Stimulated activated CD4-positive, alpha-beta T cell treated with anti-CD3 and anti-CD28 coated beads, Interleukin-1b, Interleukin-23, amount 100 ng/mL, for 48 hours (primary cell): ENCODE measurements at regions not wholly inside any gene's neighbourhood (a gene's known extent, or its start where the extent isn't known, plus 50 kb on each side); places are given as distances from the start of the nearest gene placed in this dataset.
"Not testable (repeated sequence)": the region's sequence is repeated elsewhere in the genome, so short reads cannot be mapped to it uniquely, and the experiment has no call there.

Source experiments
- DNase-seq: peaks from one replicate; pipeline ENCODE4 v3.0.0-alpha.2; 2020

DNA sequence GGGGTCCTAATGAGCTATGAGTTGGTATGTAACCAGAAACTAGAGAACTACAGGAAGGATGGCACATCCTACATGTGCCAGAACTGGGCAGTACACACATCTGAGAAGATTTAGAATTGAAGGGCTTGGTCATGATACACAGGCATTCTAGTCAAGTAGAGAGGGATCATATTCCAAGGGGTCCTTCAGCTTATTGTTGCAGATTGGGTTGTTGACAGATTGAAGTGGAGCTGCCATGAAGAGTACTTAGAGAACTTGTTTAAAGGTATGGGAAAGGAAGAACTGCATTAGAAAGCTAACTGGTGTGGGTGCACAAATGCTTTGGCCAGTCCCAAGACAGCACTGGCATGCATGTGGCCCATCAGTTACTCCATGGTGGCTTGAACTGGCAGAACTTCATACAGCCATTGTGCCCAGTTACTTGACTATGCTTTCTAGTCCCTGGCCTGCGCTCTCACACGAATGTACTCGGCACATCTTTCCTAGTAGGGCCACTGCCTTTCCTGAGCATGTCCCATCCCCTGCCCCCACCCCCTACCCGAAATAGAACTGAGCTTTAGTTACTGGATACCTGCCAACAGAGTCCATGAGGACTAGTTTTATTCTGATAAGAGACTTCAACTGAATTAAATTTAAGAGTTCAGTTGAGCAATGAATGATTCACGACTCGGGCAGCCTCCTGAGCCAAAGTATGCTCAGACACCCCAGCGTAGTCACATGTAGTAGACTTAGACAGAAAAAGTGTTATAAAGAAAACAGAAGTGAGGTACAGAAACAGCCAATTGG is 64.0 kb downstream of the CCNG2 start:
- no peak for DNase-seq

DNA sequence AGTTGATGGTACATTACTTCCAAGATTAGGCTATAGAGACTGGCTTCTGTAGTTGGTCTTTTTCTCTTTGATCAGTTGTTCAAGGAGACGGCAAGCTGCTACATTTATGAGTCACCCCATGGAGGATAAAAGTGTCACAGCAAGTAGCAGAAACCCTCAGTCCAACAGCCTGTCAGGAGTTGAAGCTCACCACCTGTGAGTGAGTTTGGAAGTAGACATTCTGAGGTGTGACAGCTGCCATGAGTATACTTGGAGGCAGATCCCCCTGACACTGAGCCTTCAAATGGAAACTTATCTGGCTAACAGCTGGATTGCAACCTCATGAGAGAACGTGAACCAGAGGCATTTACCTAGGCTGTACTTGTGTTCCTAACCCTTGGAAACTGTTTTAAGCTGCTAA is 68.0 kb downstream of the CCNG2 start:
- DNase-seq = no peak

- DNase-seq = no peak
These were observed 70.1 kb downstream of the CCNG2 start for GRCh38 chr4:77226939-77227705.

GRCh38 chr4:77229433-77229832 is 72.4 kb downstream of the CCNG2 start:
- no peak for DNase-seq

DNA sequence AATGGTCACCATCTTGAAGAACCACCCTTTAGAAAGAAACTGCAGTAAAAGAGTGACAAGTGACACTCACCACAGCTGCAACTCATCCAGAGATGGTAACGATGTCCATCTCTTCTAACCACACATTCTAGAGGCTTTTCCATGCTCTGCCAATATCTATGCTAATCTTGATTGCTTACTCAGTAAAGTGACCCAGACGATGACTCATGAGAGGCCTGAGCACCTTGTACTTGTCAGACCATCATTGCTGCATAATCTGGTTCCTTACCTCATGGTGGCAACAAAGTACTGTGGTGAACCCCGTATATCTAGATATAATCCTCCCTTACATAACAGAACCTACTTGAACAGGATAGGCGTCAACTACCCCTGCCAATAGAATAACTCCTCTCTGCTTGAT is 75.6 kb downstream of the CCNG2 start:
- DNase-seq = no peak

DNA sequence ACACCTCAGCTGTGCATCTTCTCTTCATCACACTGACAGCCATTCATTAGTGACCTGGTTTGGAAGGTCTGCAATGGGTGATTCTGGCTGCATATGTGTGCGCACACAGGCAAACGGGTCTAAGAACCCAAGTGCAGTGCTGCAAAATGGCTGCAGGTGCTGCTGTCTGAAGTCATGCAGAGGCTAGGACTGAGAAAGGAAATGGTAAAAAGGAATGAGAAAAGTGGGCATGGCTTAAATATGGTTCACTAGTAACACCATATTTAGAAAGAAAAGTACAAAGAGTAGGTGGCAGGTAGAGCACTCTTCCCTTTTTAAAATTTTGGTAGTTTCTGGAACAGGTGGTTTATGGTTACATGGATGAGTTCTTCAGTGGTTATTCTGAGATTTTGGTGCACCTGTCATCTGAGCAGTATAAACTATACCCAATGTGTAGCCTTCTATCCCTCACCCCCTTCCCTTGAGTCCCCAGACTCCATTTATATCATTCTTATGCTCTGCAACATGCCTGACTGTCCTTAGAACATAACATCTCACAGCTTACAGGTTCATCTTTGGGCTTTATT is 78.4 kb downstream of the CCNG2 start:
- DNase-seq = no peak

- no peak for DNase-seq
These were observed 79.8 kb downstream of the CCNG2 start for GRCh38 chr4:77236806-77237205.

GRCh38 chr4:77240469-77241066 is 83.6 kb downstream of the CCNG2 start:
- peak; percentile 61 for DNase-seq

DNA sequence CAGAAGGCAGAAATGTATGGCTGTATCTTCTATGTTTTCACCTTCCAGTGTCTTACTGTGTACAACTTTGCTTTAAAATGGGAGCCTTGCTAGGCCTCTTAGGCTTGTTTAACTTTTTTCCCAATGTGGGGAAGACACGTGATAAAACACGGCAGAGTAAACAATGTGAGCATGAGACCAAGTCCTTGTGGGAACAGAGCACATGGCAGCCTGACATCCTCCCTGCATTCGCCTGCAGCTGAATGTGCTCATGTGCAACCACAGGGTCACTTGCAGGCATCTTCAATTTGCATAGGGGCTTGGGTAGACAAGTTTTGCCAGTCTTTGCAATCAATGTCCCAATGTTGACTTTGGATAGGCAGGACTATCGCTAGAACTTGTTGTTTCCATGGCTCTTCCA is 91.8 kb downstream of the CCNG2 start:
- DNase-seq = no peak

DNA sequence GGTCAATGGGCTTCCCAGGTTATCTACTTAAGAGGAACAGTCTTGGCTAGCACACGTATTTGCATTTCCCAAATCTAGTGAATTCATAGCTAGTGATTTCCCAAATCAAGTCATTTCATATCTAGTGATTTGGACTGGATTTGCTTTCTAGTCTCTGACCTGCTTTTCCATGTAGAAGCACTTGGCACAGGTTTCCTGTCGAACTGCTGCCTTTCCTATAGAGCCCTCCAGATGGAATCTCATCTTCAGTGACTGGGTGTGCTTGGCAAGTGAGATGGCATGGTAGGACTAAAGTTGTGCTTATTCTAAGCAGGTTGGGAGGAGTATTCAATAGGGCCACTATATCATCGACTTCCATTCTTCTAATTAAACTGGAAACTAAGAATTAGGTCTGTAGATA is 94.7 kb downstream of the CCNG2 start:
- DNase-seq = no peak

GRCh38 chr4:77263247-77263646 is 106.2 kb downstream of the CCNG2 start:
- no peak for DNase-seq

- not testable (repeated sequence) for DNase-seq
These were observed 107.0 kb downstream of the CCNG2 start for GRCh38 chr4:77263976-77264375.

DNA sequence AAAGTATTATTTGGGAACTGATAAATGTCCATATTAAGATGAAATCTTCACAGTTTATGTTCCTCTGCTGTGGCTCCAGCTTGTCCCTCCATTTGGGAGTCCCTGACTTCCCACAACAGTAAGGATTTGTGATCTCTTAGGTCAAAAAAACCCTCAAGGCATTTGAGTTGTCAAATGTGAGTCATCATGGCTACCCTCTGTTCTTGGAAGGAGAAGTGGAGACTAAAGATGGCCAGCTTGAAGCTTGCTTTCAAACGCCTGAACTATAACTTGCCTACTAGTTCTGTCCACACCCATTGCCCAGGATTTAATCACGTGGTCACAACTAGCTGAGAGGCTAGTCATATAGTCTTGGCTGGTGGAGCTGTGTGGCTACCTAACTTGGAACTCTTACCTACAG is 107.8 kb downstream of the CCNG2 start:
- DNase-seq = no peak

GRCh38 chr4:77268108-77268507 is 111.1 kb downstream of the CCNG2 start:
- no peak for DNase-seq

GRCh38 chr4:77269505-77269904 is 112.5 kb downstream of the CCNG2 start:
- no peak for DNase-seq

DNA sequence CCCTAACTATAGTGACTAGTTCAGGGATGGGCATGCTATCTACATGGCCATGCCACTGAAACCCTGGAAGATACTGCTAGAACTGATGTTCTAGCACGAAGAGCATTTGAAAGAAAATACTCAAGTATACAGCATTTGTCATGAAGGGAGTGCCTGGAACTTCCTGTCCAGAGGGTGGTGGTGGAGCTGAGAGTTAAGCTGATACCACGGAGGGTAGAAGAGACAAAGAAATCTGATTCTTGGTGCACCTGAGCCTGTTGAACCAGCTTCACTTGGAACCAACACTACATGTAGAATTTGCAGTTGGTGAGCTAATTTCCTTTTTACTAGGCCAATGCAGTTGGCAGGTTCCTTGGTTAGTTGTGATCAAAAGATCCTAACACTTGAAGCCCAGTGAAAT is 116.4 kb downstream of the CCNG2 start:
- DNase-seq = no peak

DNA sequence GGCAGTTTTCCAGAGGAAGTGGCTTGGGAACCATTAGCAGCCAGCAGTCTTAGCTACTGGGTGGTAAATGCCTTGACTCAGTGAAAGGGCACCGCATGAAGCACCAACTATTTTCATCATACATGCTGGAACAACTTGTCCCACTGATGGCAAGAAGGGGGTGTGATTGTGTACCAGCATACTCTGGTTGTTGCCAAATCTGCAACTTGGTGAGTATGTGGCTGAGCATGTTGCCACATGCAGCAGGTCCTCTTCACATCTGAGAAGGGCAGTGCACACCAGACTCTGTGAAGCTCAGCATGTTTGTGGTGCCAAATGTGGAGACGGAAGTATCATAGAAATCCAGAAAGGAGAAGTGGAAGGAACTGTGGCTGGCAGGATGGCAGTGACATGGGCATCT is 122.1 kb downstream of the CCNG2 start:
- DNase-seq = not testable (repeated sequence)

DNA sequence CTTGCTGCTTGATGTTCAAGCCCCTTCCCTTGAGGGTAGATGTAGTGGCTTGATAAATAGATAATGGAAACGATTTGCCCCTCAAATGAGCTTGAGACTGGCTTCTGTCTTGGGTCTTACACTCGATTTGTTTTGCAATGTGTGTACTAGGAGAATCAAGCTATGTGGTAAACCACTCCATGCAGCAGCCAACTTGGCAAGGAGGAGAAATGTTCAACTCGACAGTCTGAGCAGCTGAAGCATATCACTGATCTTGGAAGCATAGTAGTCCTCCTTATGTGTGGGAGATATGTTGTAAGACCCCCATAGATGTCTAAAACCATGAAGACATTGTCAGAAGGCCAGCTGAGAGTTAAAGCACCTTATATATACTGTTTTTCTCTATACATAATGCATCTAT is 125.3 kb downstream of the CCNG2 start:
- no peak for DNase-seq

DNA sequence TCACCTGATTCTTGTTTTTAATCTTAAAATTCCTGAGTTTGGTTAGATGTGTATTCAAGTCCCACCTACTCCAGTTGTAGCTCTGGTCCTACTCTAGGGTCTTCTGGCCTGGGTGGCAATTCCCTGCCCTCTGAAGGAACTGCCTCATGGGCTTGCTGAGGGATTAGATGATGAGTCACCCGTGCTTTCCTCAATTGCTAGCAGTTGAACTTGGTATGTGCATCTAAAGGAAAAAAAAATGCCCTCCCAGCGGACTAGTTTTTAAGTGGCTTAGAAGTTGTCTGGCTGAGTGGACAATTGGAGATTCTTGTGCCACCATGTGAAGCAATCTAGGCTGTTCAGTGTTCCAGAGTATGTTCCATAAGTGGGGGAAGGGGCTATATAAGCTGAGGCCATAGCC is 127.0 kb downstream of the CCNG2 start:
- DNase-seq = no peak

GRCh38 chr4:77286906-77287305 is 129.9 kb downstream of the CCNG2 start:
- DNase-seq = no peak

GRCh38 chr4:77293426-77293825 is 136.4 kb downstream of the CCNG2 start:
- no peak for DNase-seq

- DNase-seq = not testable (repeated sequence)
These were observed 144.0 kb downstream of the CCNG2 start for GRCh38 chr4:77300996-77301395.

- DNase-seq = no peak
These were observed 148.8 kb downstream of the CCNG2 start for GRCh38 chr4:77305766-77306165.

DNA sequence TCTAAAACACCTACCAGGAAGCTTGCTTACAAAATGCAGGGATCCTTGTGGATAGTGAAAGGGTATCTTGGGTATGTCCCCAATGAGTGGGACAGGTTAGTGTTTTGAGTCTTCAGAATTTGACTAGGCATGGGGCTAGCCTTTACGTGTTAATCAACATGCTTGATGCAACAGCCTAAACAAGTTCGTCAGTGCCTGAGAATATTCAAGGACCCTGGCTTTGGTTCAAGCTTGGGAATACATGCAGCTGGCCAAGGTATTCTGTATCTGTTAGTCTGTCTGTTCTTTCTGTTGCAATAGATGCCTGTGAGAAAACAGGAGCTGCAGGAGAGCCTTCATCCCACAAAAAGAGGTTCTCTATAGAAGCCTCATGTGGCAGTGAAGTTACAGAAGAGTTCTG is 149.5 kb downstream of the CCNG2 start:
- DNase-seq = no peak
